ENCODE measurements at regions not wholly inside any gene's neighbourhood (a gene's known extent, or its start where the extent isn't known, plus 50 kb on each side); places are given as distances from the start of the nearest gene placed in this dataset.

DNA sequence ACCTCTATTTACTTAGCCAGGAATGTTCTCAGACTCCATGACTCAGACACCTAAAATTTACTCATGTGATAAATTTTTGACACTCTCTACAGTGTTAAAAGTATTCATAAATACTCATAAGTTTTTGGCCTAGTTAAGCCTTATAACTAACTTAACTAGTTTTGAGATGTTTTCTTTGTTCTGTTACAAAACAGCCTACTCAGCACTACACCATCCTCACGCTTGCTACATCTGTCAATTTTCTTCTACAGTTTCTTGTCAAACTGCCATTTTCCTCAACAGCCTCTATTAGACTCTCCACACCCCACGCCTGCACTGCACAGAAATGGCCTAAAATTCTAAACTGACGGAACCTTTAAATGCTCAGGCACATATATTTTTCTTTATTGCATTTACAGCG is 195.5 kb downstream of the ANXA1 start:
- TF ChIP-seq, protein P1, sequence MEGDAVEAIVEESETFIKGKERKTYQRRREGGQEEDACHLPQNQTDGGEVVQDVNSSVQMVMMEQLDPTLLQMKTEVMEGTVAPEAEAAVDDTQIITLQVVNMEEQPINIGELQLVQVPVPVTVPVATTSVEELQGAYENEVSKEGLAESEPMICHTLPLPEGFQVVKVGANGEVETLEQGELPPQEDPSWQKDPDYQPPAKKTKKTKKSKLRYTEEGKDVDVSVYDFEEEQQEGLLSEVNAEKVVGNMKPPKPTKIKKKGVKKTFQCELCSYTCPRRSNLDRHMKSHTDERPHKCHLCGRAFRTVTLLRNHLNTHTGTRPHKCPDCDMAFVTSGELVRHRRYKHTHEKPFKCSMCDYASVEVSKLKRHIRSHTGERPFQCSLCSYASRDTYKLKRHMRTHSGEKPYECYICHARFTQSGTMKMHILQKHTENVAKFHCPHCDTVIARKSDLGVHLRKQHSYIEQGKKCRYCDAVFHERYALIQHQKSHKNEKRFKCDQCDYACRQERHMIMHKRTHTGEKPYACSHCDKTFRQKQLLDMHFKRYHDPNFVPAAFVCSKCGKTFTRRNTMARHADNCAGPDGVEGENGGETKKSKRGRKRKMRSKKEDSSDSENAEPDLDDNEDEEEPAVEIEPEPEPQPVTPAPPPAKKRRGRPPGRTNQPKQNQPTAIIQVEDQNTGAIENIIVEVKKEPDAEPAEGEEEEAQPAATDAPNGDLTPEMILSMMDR (IDR thresholded peaks at IDR 0.05), result no peak
- no peak for TF ChIP-seq POLR2A (IDR thresholded peaks at IDR 0.05)
- no peak for TF ChIP-seq POLR2AphosphoS5 (IDR thresholded peaks at IDR 0.05)
- TF ChIP-seq EP300 (IDR thresholded peaks at IDR 0.05), result no peak

Data from upper lobe of left lung (tissue), 4 donors.